Transverse colon (tissue), 4 donors: ENCODE measurements at regions not wholly inside any gene's neighbourhood (a gene's known extent, or its start where the extent isn't known, plus 50 kb on each side); places are given as distances from the start of the nearest gene placed in this dataset.

Source experiments
- CTCF ChIP-seq, 5 experiments: fragments of 200-600 bp in 3 of 5; fragments of 450-650 bp in 2 of 5; sonication (generic) in 3 of 5; IDR thresholded peaks; 1 replicate in 2 of 5; 2 replicates in 3 of 5; pipeline ENCODE4 v1.5.1; 2016 to 2017; ENCODE audit warnings: antibody characterized with exemption in 5 of 5, inconsistent platforms in 3 of 5, mild to moderate bottlenecking in 2 of 5, moderate library complexity in 1 of 5
- EP300 ChIP-seq: sonication (generic); formaldehyde crosslinking; IDR thresholded peaks from one replicate; pipeline ENCODE4 v1.6.1; 2017; ENCODE audit warnings: antibody characterized with exemption, low read depth
- POLR2A ChIP-seq: fragments of 450-650 bp; IDR thresholded peaks from one replicate; pipeline ENCODE4 v1.6.1; 2016; ENCODE audit warnings: antibody characterized with exemption, mild to moderate bottlenecking, moderate library complexity
- POLR2AphosphoS5 ChIP-seq, 3 donors: sonication (generic); formaldehyde crosslinking; IDR thresholded peaks; one replicate each; pipeline ENCODE4 v1.6.1; 2016; ENCODE audit warnings: antibody characterized with exemption in 3 of 3

GRCh38 chr7:155992974-155993373, 180.7 kb upstream of the SHH start:
- TF ChIP-seq EP300 = no peak
- no peak for TF ChIP-seq POLR2AphosphoS5 (IDR thresholded peaks at IDR 0.05)
- no peak for TF ChIP-seq POLR2A
- TF ChIP-seq CTCF (IDR thresholded peaks at IDR 0.05) = no peak
